Neural cell (in vitro differentiated cells): ENCODE measurements at regions not wholly inside any gene's neighbourhood (a gene's known extent, or its start where the extent isn't known, plus 50 kb on each side); places are given as distances from the start of the nearest gene placed in this dataset.

Experiments used
- H2AFZ ChIP-seq: fragments of 200-600, 300-800 bp; sonication (generic), shearing (Covaris generic); 2 replicates; pipeline ENCODE4 v1.6.0; 2014; ENCODE audit warnings: low read depth, mild to moderate bottlenecking, antibody characterized with exemption, low read length, moderate library complexity
- H3F3A ChIP-seq: fragments of 200-600 bp; shearing (Covaris generic); 2 replicates; pipeline ENCODE4 v1.6.1; 2016; ENCODE audit warnings: mild to moderate bottlenecking, moderate library complexity, mixed read lengths, antibody characterized with exemption, low read length; ENCODE audit not compliant: insufficient read depth, poor library complexity, severe bottlenecking
- H3K27ac ChIP-seq: fragments of 200-600, 300-800 bp; sonication (generic), shearing (Covaris generic); 2 replicates; pipeline ENCODE4 v1.5.1; 2014; ENCODE audit warnings: mild to moderate bottlenecking, low read length, moderate library complexity
- H3K27me3 ChIP-seq: fragments of 300-800, 200-600 bp; sonication (generic), shearing (Covaris generic); 2 replicates; pipeline ENCODE4 v1.6.0; 2014; ENCODE audit warnings: mild to moderate bottlenecking, low read depth, low read length, moderate library complexity; ENCODE audit not compliant: insufficient read depth
- H3K36me3 ChIP-seq: fragments of 300-800, 200-600 bp; sonication (generic), shearing (Covaris generic); 2 replicates; pipeline ENCODE4 v1.5.1; 2014; ENCODE audit warnings: mild to moderate bottlenecking, antibody characterized with exemption, low read length, moderate library complexity; ENCODE audit not compliant: insufficient read depth
- H3K4me2 ChIP-seq: fragments of 300-800, 200-600 bp; sonication (generic), shearing (Covaris generic); 2 replicates; pipeline ENCODE4 v1.6.0; 2014; ENCODE audit warnings: mild to moderate bottlenecking, low read length
- H3K4me3 ChIP-seq: fragments of 300-800, 200-600 bp; sonication (generic), shearing (Covaris generic); 2 replicates; pipeline ENCODE4 v1.5.1; 2014; ENCODE audit warnings: mild to moderate bottlenecking, low read length, moderate library complexity
- H3K79me2 ChIP-seq: fragments of 200-600 bp; shearing (Covaris generic); replicated peaks from 2 replicates; pipeline ENCODE4 v1.6.0; 2014; ENCODE audit warnings: mild to moderate bottlenecking, low read length, moderate library complexity; ENCODE audit not compliant: insufficient read depth
- H3K9ac ChIP-seq: fragments of 300-800, 200-600 bp; sonication (generic), shearing (Covaris generic); 2 replicates; pipeline ENCODE4 v1.6.1; 2016; ENCODE audit warnings: mild to moderate bottlenecking, low read length, mixed read lengths
- H3K9me2 ChIP-seq: fragments of 200-600 bp; shearing (Covaris generic); 2 replicates; pipeline ENCODE4 v1.6.1; 2016; ENCODE audit warnings: mild to moderate bottlenecking, low read length, mixed read lengths; ENCODE audit not compliant: insufficient read depth
- H3K9me3 ChIP-seq: fragments of 200-600, 300-800 bp; sonication (generic), shearing (Covaris generic); 2 replicates; pipeline ENCODE4 v1.6.1; 2016; ENCODE audit warnings: mild to moderate bottlenecking, mixed run types, low read length, moderate library complexity, mixed read lengths
- H4K20me1 ChIP-seq: fragments of 200-600 bp; shearing (Covaris generic); 2 replicates; pipeline ENCODE4 v1.6.1; 2016; ENCODE audit warnings: mild to moderate bottlenecking, mixed run types; ENCODE audit not compliant: insufficient read depth
- CTCF ChIP-seq: fragments of 450-650 bp; IDR thresholded peaks from 2 replicates; pipeline ENCODE4 v1.5.1; 2014; ENCODE audit warnings: antibody characterized with exemption, mild to moderate bottlenecking, moderate library complexity; ENCODE audit not compliant: poor library complexity, severe bottlenecking
- EP300 ChIP-seq: fragments of 450-650 bp; conservative IDR thresholded peaks from 2 replicates; pipeline ENCODE4 v1.6.1; 2014; ENCODE audit warnings: antibody characterized with exemption, mild to moderate bottlenecking, moderate library complexity; ENCODE audit not compliant: poor library complexity, severe bottlenecking
- EZH2 ChIP-seq: fragments of 200-600, 300-800 bp; shearing (Covaris generic), sonication (generic); IDR thresholded peaks from 2 replicates; pipeline ENCODE4 v1.6.1; 2014; ENCODE audit warnings: antibody characterized with exemption, low read length, borderline replicate concordance, mild to moderate bottlenecking; ENCODE audit not compliant: insufficient read depth, poor library complexity, severe bottlenecking
- MXI1 ChIP-seq: fragments of 450-650 bp; conservative IDR thresholded peaks from 2 replicates; pipeline ENCODE4 v1.6.1; 2014; ENCODE audit warnings: antibody characterized with exemption, mild to moderate bottlenecking; ENCODE audit not compliant: poor library complexity, severe bottlenecking
- POLR2AphosphoS5 ChIP-seq: IDR thresholded peaks from 2 replicates; pipeline ENCODE4 v1.6.1; 2012
- RAD21 ChIP-seq: fragments of 450-650 bp; conservative IDR thresholded peaks from 2 replicates; pipeline ENCODE4 v1.6.1; 2014; ENCODE audit warnings: antibody characterized with exemption, mild to moderate bottlenecking, moderate library complexity
- SMC3 ChIP-seq: fragments of 450-650 bp; conservative IDR thresholded peaks from 2 replicates; pipeline ENCODE4 v1.6.1; 2014; ENCODE audit warnings: antibody characterized with exemption, mild to moderate bottlenecking, moderate library complexity; ENCODE audit not compliant: poor library complexity
- TAF1 ChIP-seq: IDR thresholded peaks from 2 replicates; pipeline ENCODE4 v1.6.1; 2012; ENCODE audit warnings: low read depth
- TF ChIP-seq, protein P1 (sequence below): IDR thresholded peaks from 2 replicates; pipeline ENCODE4 v1.6.1; 2012; ENCODE audit warnings: borderline replicate concordance

GRCh38 chr15:97600190-97600589 lies 360.3 kb upstream of the ARRDC4 start:
- Histone ChIP-seq H3K9ac (no peak overlapping the region), H3K79me2 (no peaks in the 10 kb centered on the region), H3K4me3 (no peak overlapping the region), H3K27me3 (peaks cover 29% of the 10 kb centered on the region), H3K9me2 (no peaks in the 10 kb centered on the region), H3K4me2 (no peak overlapping the region), H2AFZ (no peak overlapping the region), H3K36me3 (no peaks in the 10 kb centered on the region), H3K27ac (no peak overlapping the region), H3F3A (peaks cover 3% of the 10 kb centered on the region), H4K20me1 (no peaks in the 10 kb centered on the region), H3K9me3 (no peaks in the 10 kb centered on the region)
- TF ChIP-seq, protein P1, sequence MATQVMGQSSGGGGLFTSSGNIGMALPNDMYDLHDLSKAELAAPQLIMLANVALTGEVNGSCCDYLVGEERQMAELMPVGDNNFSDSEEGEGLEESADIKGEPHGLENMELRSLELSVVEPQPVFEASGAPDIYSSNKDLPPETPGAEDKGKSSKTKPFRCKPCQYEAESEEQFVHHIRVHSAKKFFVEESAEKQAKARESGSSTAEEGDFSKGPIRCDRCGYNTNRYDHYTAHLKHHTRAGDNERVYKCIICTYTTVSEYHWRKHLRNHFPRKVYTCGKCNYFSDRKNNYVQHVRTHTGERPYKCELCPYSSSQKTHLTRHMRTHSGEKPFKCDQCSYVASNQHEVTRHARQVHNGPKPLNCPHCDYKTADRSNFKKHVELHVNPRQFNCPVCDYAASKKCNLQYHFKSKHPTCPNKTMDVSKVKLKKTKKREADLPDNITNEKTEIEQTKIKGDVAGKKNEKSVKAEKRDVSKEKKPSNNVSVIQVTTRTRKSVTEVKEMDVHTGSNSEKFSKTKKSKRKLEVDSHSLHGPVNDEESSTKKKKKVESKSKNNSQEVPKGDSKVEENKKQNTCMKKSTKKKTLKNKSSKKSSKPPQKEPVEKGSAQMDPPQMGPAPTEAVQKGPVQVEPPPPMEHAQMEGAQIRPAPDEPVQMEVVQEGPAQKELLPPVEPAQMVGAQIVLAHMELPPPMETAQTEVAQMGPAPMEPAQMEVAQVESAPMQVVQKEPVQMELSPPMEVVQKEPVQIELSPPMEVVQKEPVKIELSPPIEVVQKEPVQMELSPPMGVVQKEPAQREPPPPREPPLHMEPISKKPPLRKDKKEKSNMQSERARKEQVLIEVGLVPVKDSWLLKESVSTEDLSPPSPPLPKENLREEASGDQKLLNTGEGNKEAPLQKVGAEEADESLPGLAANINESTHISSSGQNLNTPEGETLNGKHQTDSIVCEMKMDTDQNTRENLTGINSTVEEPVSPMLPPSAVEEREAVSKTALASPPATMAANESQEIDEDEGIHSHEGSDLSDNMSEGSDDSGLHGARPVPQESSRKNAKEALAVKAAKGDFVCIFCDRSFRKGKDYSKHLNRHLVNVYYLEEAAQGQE = no peak
- no peak for TF ChIP-seq MXI1
- TF ChIP-seq EZH2 = no peak
- TF ChIP-seq CTCF = no peak
- TF ChIP-seq SMC3 = no peak
- TF ChIP-seq RAD21 = no peak
- TF ChIP-seq TAF1 = no peak
- no peak for TF ChIP-seq EP300
- no peak for TF ChIP-seq POLR2AphosphoS5

GRCh38 chr15:97604677-97605076 lies 355.8 kb upstream of the ARRDC4 start:
- H4K20me1 ChIP-seq = no peaks in the 10 kb centered on the region
- no peak overlapping the region for H3K27ac ChIP-seq
- no peak overlapping the region for H2AFZ ChIP-seq
- H3K4me2 ChIP-seq = no peak overlapping the region
- H3K9me3 ChIP-seq = no peaks in the 10 kb centered on the region
- H3K36me3 ChIP-seq = no peaks in the 10 kb centered on the region
- peaks cover 27% of the 10 kb centered on the region for H3K27me3 ChIP-seq
- no peak overlapping the region for H3K4me3 ChIP-seq
- H3K79me2 ChIP-seq = no peaks in the 10 kb centered on the region
- no peaks in the 10 kb centered on the region for H3F3A ChIP-seq
- TF ChIP-seq RAD21 = no peak
- TF ChIP-seq SMC3 = no peak
- no peak for TF ChIP-seq EP300
- no peak for TF ChIP-seq POLR2AphosphoS5
- TF ChIP-seq TAF1 = no peak
- TF ChIP-seq EZH2 = no peak
- no peak for TF ChIP-seq MXI1
- no peak for TF ChIP-seq CTCF
- TF ChIP-seq, protein P1 = no peak
- no peaks in the 10 kb centered on the region for H3K9me2 ChIP-seq
- no peak overlapping the region for H3K9ac ChIP-seq
